ENCODE measurements at regions not wholly inside any gene's neighbourhood (a gene's known extent, or its start where the extent isn't known, plus 50 kb on each side); places are given as distances from the start of the nearest gene placed in this dataset.

DNA sequence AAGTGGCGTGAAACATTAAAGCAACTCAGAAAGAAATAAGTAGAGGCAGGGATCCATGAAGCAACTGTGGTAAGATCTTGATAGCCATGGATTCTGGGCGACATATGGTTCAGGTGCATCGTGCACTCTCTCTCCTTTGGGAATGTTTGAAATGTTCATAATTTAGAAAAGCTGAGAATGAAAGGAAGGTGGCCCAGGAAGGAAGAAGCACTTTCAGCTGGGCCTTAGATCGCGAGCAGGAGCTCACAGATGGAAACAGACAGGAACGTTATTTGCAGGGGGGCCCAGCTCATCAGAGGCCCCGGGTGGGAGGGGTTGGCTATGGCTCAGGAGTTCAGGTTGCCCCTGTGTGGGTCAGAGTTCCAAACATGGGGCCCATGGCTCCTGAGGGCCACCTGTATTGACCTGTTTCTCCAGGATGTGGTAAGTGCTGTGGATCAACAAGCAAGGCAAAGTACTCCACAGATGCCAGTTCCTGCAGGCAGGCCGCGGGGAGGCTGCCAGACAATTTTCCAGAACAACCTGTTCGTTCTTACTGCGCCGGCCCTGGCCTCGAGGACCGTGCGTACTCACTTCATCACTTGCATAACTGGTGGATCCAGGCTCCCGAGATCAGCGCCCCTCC is 253.2 kb downstream of the TOMM20 start:
- Histone ChIP-seq H3K27me3 (replicated peaks in 1 of 4; ENCODE audit: control extremely low read depth in 1 of 4, control insufficient read depth in 3 of 4, insufficient read depth in 4 of 4, low read length in 3 of 4) (no peaks in the 10 kb centered on the region), H3K27ac (ENCODE audit: low read length in 2 of 2) (no peak overlapping the region), H2AFZ (ENCODE audit: insufficient read depth, low read depth, low read length, poor library complexity, severe bottlenecking) (no peak overlapping the region), H3K4me2 (replicated peaks; ENCODE audit: low read depth, low read length, poor library complexity, severe bottlenecking) (no peak overlapping the region), H3K4me1 (ENCODE audit: control insufficient read depth in 2 of 2, insufficient read depth in 2 of 2, low read length in 2 of 2) (peaks cover 0 to 8% of the 10 kb centered on the region in 2 donors), H3K4me3 (ENCODE audit: control extremely low read depth in 1 of 5, extremely low read depth in 1 of 5, insufficient read depth in 1 of 5, low read depth in 2 of 5, low read length in 4 of 5) (no peak overlapping the region), H3K9ac (ENCODE audit: low read length) (no peak overlapping the region), H3K9me3 (ENCODE audit: control extremely low read depth in 1 of 3, control insufficient read depth in 2 of 3, insufficient read depth in 1 of 3, low read length in 2 of 3) (no peaks in the 10 kb centered on the region), H3K36me3 (replicated peaks in 1 of 2; ENCODE audit: control extremely low read depth in 1 of 2, control insufficient read depth in 1 of 2, extremely low read depth in 1 of 2, insufficient read depth in 2 of 2, low read length in 1 of 2) (no peaks in the 10 kb centered on the region), H3K79me2 (ENCODE audit: control insufficient read depth, insufficient read depth, low read length) (no peaks in the 10 kb centered on the region), H4K20me1 (ENCODE audit: control insufficient read depth, insufficient read depth, low read length, poor library complexity, severe bottlenecking) (no peaks in the 10 kb centered on the region)
- WGBS (ENCODE audit: insufficient coverage) = 78% methylated on average over 16 of the region's 17 CpGs
- no peaks in the 10 kb centered on the region for H3K9me3 Mint-ChIP-seq (ENCODE audit: insufficient read depth)
- TF ChIP-seq EZH2 (IDR thresholded peaks at IDR 0.05; ENCODE audit: borderline replicate concordance, insufficient read depth, low read depth, low read length, poor library complexity, severe bottlenecking) = no peak
- TF ChIP-seq, protein P1, sequence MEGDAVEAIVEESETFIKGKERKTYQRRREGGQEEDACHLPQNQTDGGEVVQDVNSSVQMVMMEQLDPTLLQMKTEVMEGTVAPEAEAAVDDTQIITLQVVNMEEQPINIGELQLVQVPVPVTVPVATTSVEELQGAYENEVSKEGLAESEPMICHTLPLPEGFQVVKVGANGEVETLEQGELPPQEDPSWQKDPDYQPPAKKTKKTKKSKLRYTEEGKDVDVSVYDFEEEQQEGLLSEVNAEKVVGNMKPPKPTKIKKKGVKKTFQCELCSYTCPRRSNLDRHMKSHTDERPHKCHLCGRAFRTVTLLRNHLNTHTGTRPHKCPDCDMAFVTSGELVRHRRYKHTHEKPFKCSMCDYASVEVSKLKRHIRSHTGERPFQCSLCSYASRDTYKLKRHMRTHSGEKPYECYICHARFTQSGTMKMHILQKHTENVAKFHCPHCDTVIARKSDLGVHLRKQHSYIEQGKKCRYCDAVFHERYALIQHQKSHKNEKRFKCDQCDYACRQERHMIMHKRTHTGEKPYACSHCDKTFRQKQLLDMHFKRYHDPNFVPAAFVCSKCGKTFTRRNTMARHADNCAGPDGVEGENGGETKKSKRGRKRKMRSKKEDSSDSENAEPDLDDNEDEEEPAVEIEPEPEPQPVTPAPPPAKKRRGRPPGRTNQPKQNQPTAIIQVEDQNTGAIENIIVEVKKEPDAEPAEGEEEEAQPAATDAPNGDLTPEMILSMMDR (IDR thresholded peaks at IDR 0.05) = no peak
- DNase-seq = no peak
- ATAC-seq (ENCODE audit: low read depth) = no peak
- no peaks in the 10 kb centered on the region for H3K27me3 Mint-ChIP-seq
- ChIA-PET CTCF (no interaction called here), POLR2A (no interaction called here)
- no peak overlapping the region for H3K27ac Mint-ChIP-seq
- no peak overlapping the region for H3K4me3 Mint-ChIP-seq
- intact Hi-C loops (cut with micrococcal nuclease) = no loop called here
- H3K4me1 Mint-ChIP-seq = peaks cover 18% of the 10 kb centered on the region

DNA sequence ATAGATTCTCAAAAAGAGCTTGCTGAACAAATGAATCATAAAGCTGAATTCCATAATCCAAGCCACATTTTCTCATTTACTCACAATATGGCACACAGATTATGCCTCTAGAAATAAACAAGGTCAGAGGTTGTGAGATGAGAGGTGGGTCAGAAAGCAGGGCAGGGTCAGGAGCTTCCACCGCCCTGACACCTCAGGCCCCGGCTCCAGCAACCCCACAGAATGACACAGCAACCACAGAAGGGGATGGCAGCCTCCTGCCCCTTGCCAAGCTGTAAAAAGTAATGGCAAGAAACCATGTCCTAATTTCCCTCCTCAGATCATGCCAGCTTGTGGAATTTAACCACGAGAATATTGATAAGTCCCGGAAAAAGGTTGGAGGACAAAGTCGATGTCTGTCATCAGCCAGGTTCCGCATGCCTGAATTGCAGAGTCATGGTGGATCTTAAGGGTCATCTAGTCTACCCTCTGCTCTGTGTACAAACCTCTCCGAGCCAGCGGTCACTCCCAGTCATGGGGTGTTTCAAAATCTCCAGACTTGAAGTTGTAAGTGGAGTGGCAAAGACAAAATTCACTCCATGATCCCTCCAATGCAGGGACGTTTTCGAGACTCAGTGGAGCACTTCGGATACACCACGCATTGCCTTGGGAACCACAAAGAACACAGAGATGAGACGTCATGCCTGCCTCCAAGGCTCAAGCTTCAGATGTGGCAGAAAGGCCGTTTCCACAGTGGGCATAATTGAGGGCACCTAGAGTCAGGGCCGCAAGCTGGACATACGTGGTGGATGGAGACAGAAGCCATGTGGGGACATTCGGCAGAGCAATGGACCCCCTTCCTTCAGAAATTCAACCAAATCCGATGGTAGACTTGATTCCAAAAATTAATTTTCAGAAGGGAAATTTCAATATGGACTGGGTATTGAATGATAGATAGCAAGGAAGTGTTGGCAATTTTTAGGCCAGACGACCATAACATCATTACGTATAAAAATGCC is 254.0 kb downstream of the TOMM20 start:
- POLR2A ChIA-PET = no interaction called here

More for the DNA sequence above, 254.0 kb downstream of the TOMM20 start:
- Mint-ChIP-seq H3K27me3 (no peaks in the 10 kb centered on the region), H3K4me1 (peaks cover 16% of the 10 kb centered on the region), H3K9me3 (ENCODE audit: insufficient read depth) (no peaks in the 10 kb centered on the region), H3K4me3 (no peak overlapping the region), H3K27ac (no peak overlapping the region)
- Histone ChIP-seq H3K79me2 (ENCODE audit: control insufficient read depth, insufficient read depth, low read length) (no peaks in the 10 kb centered on the region), H3K4me3 (ENCODE audit: control extremely low read depth in 1 of 5, extremely low read depth in 1 of 5, insufficient read depth in 1 of 5, low read depth in 2 of 5, low read length in 4 of 5) (no peak overlapping the region), H3K9ac (ENCODE audit: low read length) (no peak overlapping the region), H2AFZ (ENCODE audit: insufficient read depth, low read depth, low read length, poor library complexity, severe bottlenecking) (no peak overlapping the region), H4K20me1 (ENCODE audit: control insufficient read depth, insufficient read depth, low read length, poor library complexity, severe bottlenecking) (no peaks in the 10 kb centered on the region), H3K4me2 (replicated peaks; ENCODE audit: low read depth, low read length, poor library complexity, severe bottlenecking) (no peak overlapping the region), H3K9me3 (ENCODE audit: control extremely low read depth in 1 of 3, control insufficient read depth in 2 of 3, insufficient read depth in 1 of 3, low read length in 2 of 3) (no peaks in the 10 kb centered on the region), H3K27ac (ENCODE audit: low read length in 2 of 2) (no peak overlapping the region), H3K4me1 (ENCODE audit: control insufficient read depth in 2 of 2, insufficient read depth in 2 of 2, low read length in 2 of 2) (peaks cover 0 to 8% of the 10 kb centered on the region in 2 donors), H3K27me3 (replicated peaks in 1 of 4; ENCODE audit: control extremely low read depth in 1 of 4, control insufficient read depth in 3 of 4, insufficient read depth in 4 of 4, low read length in 3 of 4) (no peaks in the 10 kb centered on the region), H3K36me3 (replicated peaks in 1 of 2; ENCODE audit: control extremely low read depth in 1 of 2, control insufficient read depth in 1 of 2, extremely low read depth in 1 of 2, insufficient read depth in 2 of 2, low read length in 1 of 2) (no peaks in the 10 kb centered on the region)
- intact Hi-C loops (cut with micrococcal nuclease) = no loop called here
- CTCF ChIA-PET = no interaction called here
- DNase-seq (no peak), ATAC-seq (ENCODE audit: low read depth) (no peak)
- WGBS (ENCODE audit: insufficient coverage) = 85% methylated on average over 14 of the region's 20 CpGs
- no peak for TF ChIP-seq EZH2 (IDR thresholded peaks at IDR 0.05; ENCODE audit: borderline replicate concordance, insufficient read depth, low read depth, low read length, poor library complexity, severe bottlenecking)
- TF ChIP-seq, protein P1 (IDR thresholded peaks at IDR 0.05) = no peak
